Endodermal cell (in vitro differentiated cells): ENCODE measurements at regions not wholly inside any gene's neighbourhood (a gene's known extent, or its start where the extent isn't known, plus 50 kb on each side); places are given as distances from the start of the nearest gene placed in this dataset.

Source experiments
- DNase-seq: peaks from one replicate; pipeline ENCODE4 v3.0.0-alpha.2; 2017
- H3K27ac ChIP-seq: 2 replicates; pipeline ENCODE4 v1.5.1; 2013; ENCODE audit warnings: mild to moderate bottlenecking, low read depth, low read length, moderate library complexity
- H3K27me3 ChIP-seq: 2 replicates; pipeline ENCODE4 v1.6.1; 2013; ENCODE audit warnings: mild to moderate bottlenecking, low read length, moderate library complexity; ENCODE audit not compliant: insufficient read depth, control insufficient read depth, poor library complexity, severe bottlenecking
- H3K36me3 ChIP-seq: 2 replicates; pipeline ENCODE4 v1.7.0; 2013; ENCODE audit warnings: mild to moderate bottlenecking, low read length, moderate library complexity; ENCODE audit not compliant: control insufficient read depth, insufficient read depth
- H3K4me1 ChIP-seq: one replicate; pipeline ENCODE4 v1.7.0; 2013; ENCODE audit warnings: low read length; ENCODE audit not compliant: control insufficient read depth, insufficient read depth
- H3K4me3 ChIP-seq: 2 replicates; pipeline ENCODE4 v1.5.1; 2013; ENCODE audit warnings: mild to moderate bottlenecking, low read length, moderate library complexity
- H3K9ac ChIP-seq: 2 replicates; pipeline ENCODE4 v1.6.1; 2013; ENCODE audit warnings: mild to moderate bottlenecking, low read length, moderate library complexity; ENCODE audit not compliant: poor library complexity, severe bottlenecking; ENCODE audit errors: extremely low read depth
- H3K9me3 ChIP-seq: 2 replicates; pipeline ENCODE4 v1.6.1; 2013; ENCODE audit warnings: mild to moderate bottlenecking, low read length, moderate library complexity; ENCODE audit not compliant: control insufficient read depth
- H3K27ac Mint-ChIP-seq: 2 replicates; pipeline ENCODE4 v1.8.0; 2020; ENCODE audit warnings: mixed read lengths
- H3K27me3 Mint-ChIP-seq: 2 replicates; pipeline ENCODE4 v1.8.0; 2021; ENCODE audit warnings: mild to moderate bottlenecking, mixed read lengths; ENCODE audit not compliant: insufficient read depth
- H3K36me3 Mint-ChIP-seq: 2 replicates; pipeline ENCODE4 v1.8.0; 2020; ENCODE audit warnings: low read depth, mixed read lengths
- H3K4me1 Mint-ChIP-seq: 2 replicates; pipeline ENCODE4 v1.8.0; 2020; ENCODE audit warnings: mixed read lengths
- H3K4me3 Mint-ChIP-seq: 2 replicates; pipeline ENCODE4 v1.8.0; 2020; ENCODE audit warnings: mild to moderate bottlenecking, moderate library complexity, mixed read lengths
- H3K9me3 Mint-ChIP-seq: 2 replicates; pipeline ENCODE4 v1.8.0; 2020; ENCODE audit warnings: mild to moderate bottlenecking, mixed read lengths
- WGBS, 2 experiments: methylation state at CpG; one replicate each; pipeline versions ENCODE4 v1.1.5 to v1.1.7; 2013; ENCODE audit warnings: missing lambda C conversion rate in 2 of 2, mixed read lengths in 1 of 2; ENCODE audit not compliant: insufficient coverage in 1 of 2, insufficient read length in 1 of 2; 5-methylcytosine and 5-hydroxymethylcytosine counted together
- TF ChIP-seq, protein P1 (sequence below): fragments of 200-600 bp; sonication (generic); conservative IDR thresholded peaks from 2 replicates; pipeline ENCODE4 v1.5.0; 2021; ENCODE audit warnings: antibody characterized with exemption, mild to moderate bottlenecking

DNA sequence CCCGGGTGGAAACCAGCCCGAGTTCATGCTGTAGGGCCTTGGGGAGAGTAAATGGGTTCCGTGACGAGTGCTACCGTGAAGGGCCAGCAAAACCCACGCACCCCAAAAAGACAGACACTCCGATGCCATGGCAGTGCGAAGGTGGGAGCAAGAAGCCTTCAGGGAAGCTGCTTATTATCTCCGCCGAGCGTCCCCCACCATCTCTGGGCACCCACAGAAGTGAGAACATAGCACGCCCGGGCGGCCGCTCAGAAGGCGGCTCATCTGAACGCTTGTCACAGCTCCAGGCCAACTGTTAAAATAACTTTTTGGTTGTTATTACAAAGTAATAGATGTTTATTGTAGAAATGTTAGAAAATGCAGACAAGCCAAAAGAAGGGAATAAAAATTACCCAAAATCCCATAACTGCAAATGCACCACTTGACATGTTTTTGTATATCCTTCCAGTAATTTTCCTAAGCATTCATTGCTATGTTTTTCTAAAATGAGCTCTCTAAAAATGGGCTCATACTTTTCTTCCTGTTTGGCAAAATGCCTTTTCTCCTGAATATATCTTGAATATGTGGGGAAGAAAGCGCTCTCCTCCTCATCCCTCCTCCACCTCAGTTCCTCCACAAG, 234.9 kb downstream of the NPHP4 start:
- 94% methylated on average over 16 to 17 of the region's 18 CpGs for WGBS, 2 experiments
- no peaks in the 10 kb centered on the region for H3K4me1 Mint-ChIP-seq
- no peaks in the 10 kb centered on the region for H3K27me3 Mint-ChIP-seq
- peaks cover 13% of the 10 kb centered on the region for H3K9me3 Mint-ChIP-seq
- H3K27ac Mint-ChIP-seq: no peak overlapping the region
- no peaks in the 10 kb centered on the region for H3K27me3 ChIP-seq
- H3K36me3 ChIP-seq: no peaks in the 10 kb centered on the region
- peaks cover 24% of the 10 kb centered on the region for H3K9me3 ChIP-seq
- H3K4me3 ChIP-seq: no peak overlapping the region
- TF ChIP-seq, protein P1, sequence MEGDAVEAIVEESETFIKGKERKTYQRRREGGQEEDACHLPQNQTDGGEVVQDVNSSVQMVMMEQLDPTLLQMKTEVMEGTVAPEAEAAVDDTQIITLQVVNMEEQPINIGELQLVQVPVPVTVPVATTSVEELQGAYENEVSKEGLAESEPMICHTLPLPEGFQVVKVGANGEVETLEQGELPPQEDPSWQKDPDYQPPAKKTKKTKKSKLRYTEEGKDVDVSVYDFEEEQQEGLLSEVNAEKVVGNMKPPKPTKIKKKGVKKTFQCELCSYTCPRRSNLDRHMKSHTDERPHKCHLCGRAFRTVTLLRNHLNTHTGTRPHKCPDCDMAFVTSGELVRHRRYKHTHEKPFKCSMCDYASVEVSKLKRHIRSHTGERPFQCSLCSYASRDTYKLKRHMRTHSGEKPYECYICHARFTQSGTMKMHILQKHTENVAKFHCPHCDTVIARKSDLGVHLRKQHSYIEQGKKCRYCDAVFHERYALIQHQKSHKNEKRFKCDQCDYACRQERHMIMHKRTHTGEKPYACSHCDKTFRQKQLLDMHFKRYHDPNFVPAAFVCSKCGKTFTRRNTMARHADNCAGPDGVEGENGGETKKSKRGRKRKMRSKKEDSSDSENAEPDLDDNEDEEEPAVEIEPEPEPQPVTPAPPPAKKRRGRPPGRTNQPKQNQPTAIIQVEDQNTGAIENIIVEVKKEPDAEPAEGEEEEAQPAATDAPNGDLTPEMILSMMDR: no peak
- H3K4me3 Mint-ChIP-seq: no peak overlapping the region
- no peak overlapping the region for H3K27ac ChIP-seq
- DNase-seq: no peak
- H3K36me3 Mint-ChIP-seq: no peaks in the 10 kb centered on the region
- no peaks in the 10 kb centered on the region for H3K4me1 ChIP-seq
- H3K9ac ChIP-seq: no peak overlapping the region

DNA sequence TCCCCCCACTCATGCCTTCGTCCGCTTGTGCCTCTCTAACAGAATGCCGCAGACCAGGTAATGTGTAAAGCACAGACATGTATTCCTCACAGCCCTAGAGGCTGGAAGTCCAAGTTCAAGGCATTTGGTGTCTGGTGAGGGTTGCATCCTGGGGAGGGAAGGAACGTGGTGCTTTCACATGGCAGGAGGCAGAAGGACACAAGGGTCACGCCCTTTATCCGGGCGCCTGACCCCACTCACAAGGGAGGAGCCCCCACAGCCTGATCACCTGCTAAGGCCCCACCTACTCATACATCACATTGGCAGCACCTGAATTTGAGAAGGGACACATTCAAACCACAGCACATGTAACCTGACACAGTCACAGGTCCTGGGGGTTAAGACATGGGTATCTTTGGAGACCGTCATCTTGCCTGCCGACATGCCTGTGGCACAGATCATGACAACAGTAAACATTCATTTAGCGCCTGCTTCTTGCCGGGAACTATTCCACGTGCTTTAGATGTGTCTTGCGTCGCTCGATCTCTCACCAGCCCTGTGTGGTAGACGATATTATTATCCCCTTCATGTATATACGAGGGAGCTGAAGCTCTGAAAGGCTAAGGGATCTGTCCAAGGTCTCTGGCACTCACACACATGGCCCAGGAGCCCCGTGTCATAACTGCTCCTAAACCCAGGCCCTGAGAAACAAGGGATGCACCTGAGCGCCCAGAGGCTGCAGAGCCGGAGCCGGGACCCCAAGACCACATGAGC, 235.6 kb downstream of the NPHP4 start:
- DNase-seq: peak; percentile 43
- Mint-ChIP-seq H3K9me3 (peaks cover 10% of the 10 kb centered on the region), H3K4me3 (no peak overlapping the region), H3K27me3 (no peaks in the 10 kb centered on the region), H3K27ac (no peak overlapping the region), H3K4me1 (no peaks in the 10 kb centered on the region), H3K36me3 (no peaks in the 10 kb centered on the region)
- no peaks in the 10 kb centered on the region for H3K27me3 ChIP-seq
- peaks cover 21% of the 10 kb centered on the region for H3K9me3 ChIP-seq
- no peak overlapping the region for H3K4me3 ChIP-seq
- H3K36me3 ChIP-seq: no peaks in the 10 kb centered on the region
- H3K9ac ChIP-seq: no peak overlapping the region
- no peak overlapping the region for H3K27ac ChIP-seq
- WGBS, 2 experiments: 89 to 92% methylated on average over 16 to 21 of the region's 21 CpGs
- H3K4me1 ChIP-seq: peaks cover 4% of the 10 kb centered on the region
- TF ChIP-seq, protein P1: no peak

DNA sequence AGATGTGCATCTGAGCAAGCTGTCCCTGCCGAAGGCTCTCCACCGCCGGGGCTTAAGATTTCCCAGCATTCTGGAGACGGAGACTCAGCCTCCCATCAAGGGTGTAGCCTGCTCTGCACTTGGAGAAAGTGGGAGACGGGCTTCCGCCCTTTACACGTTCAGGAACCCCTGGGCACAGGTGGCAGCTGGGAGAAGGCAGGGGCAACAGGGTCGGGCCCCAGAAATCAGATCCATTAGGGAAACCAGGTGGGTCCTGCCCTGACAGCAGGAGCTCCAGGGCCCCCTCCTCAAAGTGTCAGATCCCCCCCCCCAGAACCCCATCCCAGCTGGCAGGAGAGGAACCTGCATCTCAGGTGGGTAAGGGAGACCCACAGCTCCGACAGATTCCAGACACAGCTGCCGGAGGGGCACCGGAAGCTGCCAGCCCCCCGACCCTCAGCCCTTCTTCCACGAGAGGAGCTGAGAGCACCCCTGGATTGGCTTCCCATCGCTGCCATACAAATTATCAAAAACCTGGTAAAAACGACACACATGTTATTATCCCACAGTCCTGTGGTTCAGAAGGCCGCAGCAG, 236.6 kb downstream of the NPHP4 start:
- WGBS, 2 experiments: 89 to 92% methylated on average over 7 to 16 of the region's 16 CpGs
- Histone ChIP-seq H3K27ac (no peak overlapping the region), H3K36me3 (no peaks in the 10 kb centered on the region), H3K4me3 (no peak overlapping the region), H3K9me3 (peaks cover 11% of the 10 kb centered on the region), H3K9ac (no peak overlapping the region), H3K27me3 (no peaks in the 10 kb centered on the region), H3K4me1 (peaks cover 4% of the 10 kb centered on the region)
- TF ChIP-seq, protein P1: no peak
- no peak overlapping the region for H3K4me3 Mint-ChIP-seq
- no peak for DNase-seq
- no peak overlapping the region for H3K27ac Mint-ChIP-seq
- H3K4me1 Mint-ChIP-seq: no peaks in the 10 kb centered on the region
- H3K9me3 Mint-ChIP-seq: peaks cover 7% of the 10 kb centered on the region
- H3K36me3 Mint-ChIP-seq: no peaks in the 10 kb centered on the region
- H3K27me3 Mint-ChIP-seq: no peaks in the 10 kb centered on the region
